H1 (cell line): ENCODE measurements at regions not wholly inside any gene's neighbourhood (a gene's known extent, or its start where the extent isn't known, plus 50 kb on each side); places are given as distances from the start of the nearest gene placed in this dataset.

Experiments
- CTCF ChIA-PET: fragments of 300-600 bp; sonication (Branson Sonifier 250); formaldehyde crosslinking; loops from one replicate; lab custom pipeline; 2021; ENCODE audit not compliant: partially characterized antibody; lab: Charles Lee
- POLR2A ChIA-PET: fragments of 300-600 bp; sonication (Branson Sonifier 250); formaldehyde crosslinking; loops from one replicate; lab custom pipeline; 2021; ENCODE audit warnings: inconsistent platforms; ENCODE audit not compliant: partially characterized antibody; lab: Charles Lee
- DNase-seq, 2 experiments: peaks; one replicate each; pipeline versions ENCODE4 v3.0.0 to v3.0.0-alpha.2; 2010 to 2022; ENCODE audit warnings: low spot score in 2 of 2, low read depth in 1 of 2, mixed read lengths in 1 of 2
- FAIRE-seq: peaks from 2 replicates; lab custom pipeline; 2011; peaks lifted over from hg19 to GRCh38; lab: Jason Lieb, UNC
- H2AFZ ChIP-seq: 2 replicates; pipeline ENCODE4 v1.8.1; 2012; ENCODE audit warnings: low read length, inconsistent platforms
- H2AK5ac ChIP-seq: 2 replicates; pipeline ENCODE4 v1.6.1; 2013; ENCODE audit warnings: low read depth, low read length
- H2BK120ac ChIP-seq: replicated peaks from 2 replicates; pipeline ENCODE3; 2013; ENCODE audit warnings: low read depth, low read length, inconsistent platforms
- H2BK12ac ChIP-seq: 2 replicates; pipeline ENCODE4 v1.6.1; 2013; ENCODE audit warnings: low read depth, low read length
- H2BK15ac ChIP-seq: 2 replicates; pipeline ENCODE4 v1.6.1; 2013; ENCODE audit warnings: low read length
- H2BK20ac ChIP-seq: 2 replicates; pipeline ENCODE4 v1.6.1; 2013; ENCODE audit warnings: low read length
- H2BK5ac ChIP-seq: 2 replicates; pipeline ENCODE4 v1.6.1; 2013; ENCODE audit warnings: low read depth, low read length
- H3K14ac ChIP-seq: 2 replicates; pipeline ENCODE4 v1.6.1; 2013; ENCODE audit warnings: inconsistent platforms; ENCODE audit not compliant: insufficient read length
- H3K18ac ChIP-seq: 2 replicates; pipeline ENCODE4 v1.6.1; 2013; ENCODE audit warnings: low read length; ENCODE audit errors: extremely low read depth
- H3K23ac ChIP-seq: 2 replicates; pipeline ENCODE4 v1.6.1; 2013; ENCODE audit warnings: inconsistent platforms; ENCODE audit not compliant: insufficient read length
- H3K23me2 ChIP-seq: 2 replicates; pipeline ENCODE4 v1.6.1; 2013; ENCODE audit warnings: low read depth, low read length
- H3K27ac ChIP-seq: 2 replicates; pipeline ENCODE4 v1.6.1; 2011; ENCODE audit warnings: low read depth, low read length, inconsistent platforms
- H3K27me3 ChIP-seq, 4 experiments: replicated peaks in 1 of 4; 1 replicate in 1 of 4; 2 replicates in 3 of 4; pipeline versions ENCODE4 v1.6.1 to v1.8.1; 2011 to 2013; ENCODE audit warnings: low read length in 3 of 4, mild to moderate bottlenecking in 3 of 4, inconsistent platforms in 2 of 4, mixed read lengths in 2 of 4, moderate library complexity in 1 of 4; ENCODE audit not compliant: control insufficient read depth in 3 of 4, insufficient read depth in 3 of 4; ENCODE audit errors: extremely low read depth in 1 of 4
- H3K36me3 ChIP-seq, 4 experiments: 2 replicates each; pipeline versions ENCODE4 v1.6.1 to v1.8.1; 2011 to 2013; ENCODE audit warnings: mild to moderate bottlenecking in 4 of 4, low read length in 3 of 4, moderate library complexity in 2 of 4, control low read depth in 1 of 4, inconsistent platforms in 1 of 4; ENCODE audit not compliant: insufficient read depth in 4 of 4, control insufficient read depth in 2 of 4
- H3K4ac ChIP-seq: replicated peaks from 2 replicates; pipeline ENCODE3; 2013; ENCODE audit warnings: low read length, low read depth, mixed read lengths, inconsistent platforms; ENCODE audit not compliant: insufficient read length
- H3K4me1 ChIP-seq, 4 experiments: replicated peaks in 1 of 4; 1 replicate in 1 of 4; 2 replicates in 3 of 4; pipeline versions ENCODE4 v1.6.1 to v1.8.1; 2011 to 2013; ENCODE audit warnings: low read length in 3 of 4, inconsistent platforms in 2 of 4, mixed read lengths in 1 of 4; ENCODE audit not compliant: insufficient read depth in 4 of 4, control insufficient read depth in 3 of 4
- H3K4me2 ChIP-seq, 2 experiments: 2 replicates each; pipeline versions ENCODE4 v1.6.1 to v1.8.1; 2011 to 2013; ENCODE audit warnings: low read depth in 2 of 2, low read length in 2 of 2, control low read depth in 1 of 2, inconsistent platforms in 1 of 2, mild to moderate bottlenecking in 1 of 2; ENCODE audit not compliant: insufficient read depth in 1 of 2
- H3K4me3 ChIP-seq, 4 experiments: fragments of 200-600, 300-600 bp in 1 of 4; sonication (generic), shearing (Covaris generic), sonication (Bioruptor Twin) in 1 of 4; 2 replicates each; pipeline versions ENCODE4 v1.5.1 to v1.8.1; 2011 to 2016; ENCODE audit warnings: low read length in 4 of 4, low read depth in 3 of 4, control low read depth in 2 of 4, inconsistent platforms in 2 of 4, mild to moderate bottlenecking in 2 of 4, mixed read lengths in 1 of 4, moderate library complexity in 1 of 4; ENCODE audit not compliant: insufficient read depth in 2 of 4; ENCODE audit errors: extremely low read depth in 1 of 4
- H3K56ac ChIP-seq: replicated peaks from 2 replicates; pipeline ENCODE3; 2013; ENCODE audit warnings: low read depth, mild to moderate bottlenecking, mixed read lengths, low read length, inconsistent platforms; ENCODE audit not compliant: insufficient read length
- H3K79me1 ChIP-seq: 2 replicates; pipeline ENCODE4 v1.6.1; 2013; ENCODE audit warnings: low read depth, low read length, control low read depth
- H3K79me2 ChIP-seq, 2 experiments: 2 replicates each; pipeline versions ENCODE4 v1.6.1 to v1.8.1; 2012 to 2013; ENCODE audit warnings: low read length in 2 of 2, mild to moderate bottlenecking in 2 of 2, inconsistent platforms in 1 of 2; ENCODE audit not compliant: insufficient read depth in 2 of 2, control insufficient read depth in 1 of 2
- H3K9ac ChIP-seq, 4 experiments: replicated peaks in 1 of 4; 1 replicate in 1 of 4; 2 replicates in 3 of 4; pipeline versions ENCODE4 v1.6.1 to v1.8.1; 2011 to 2013; ENCODE audit warnings: low read depth in 3 of 4, low read length in 3 of 4, control low read depth in 2 of 4, mild to moderate bottlenecking in 2 of 4, moderate library complexity in 2 of 4, inconsistent platforms in 1 of 4; ENCODE audit errors: extremely low read depth in 1 of 4
- H3K9me3 ChIP-seq, 2 experiments: 2 replicates each; pipeline versions ENCODE4 v1.6.1 to v1.8.1; 2012 to 2013; ENCODE audit warnings: mild to moderate bottlenecking in 2 of 2, moderate library complexity in 2 of 2, control low read depth in 1 of 2, inconsistent platforms in 1 of 2, low read depth in 1 of 2, low read length in 1 of 2, mixed read lengths in 1 of 2; ENCODE audit not compliant: insufficient read depth in 2 of 2
- H4K20me1 ChIP-seq, 2 experiments: replicated peaks in 1 of 2; 2 replicates each; pipeline versions ENCODE3 to v1.8.1; 2011 to 2013; ENCODE audit warnings: inconsistent platforms in 2 of 2, low read length in 2 of 2, mild to moderate bottlenecking in 1 of 2; ENCODE audit not compliant: insufficient read depth in 2 of 2, control insufficient read depth in 1 of 2
- H4K5ac ChIP-seq: 2 replicates; pipeline ENCODE4 v1.6.1; 2013; ENCODE audit warnings: low read length, low read depth, mixed read lengths, inconsistent platforms; ENCODE audit not compliant: insufficient read length
- H4K8ac ChIP-seq: 2 replicates; pipeline ENCODE4 v1.8.0; 2013; ENCODE audit warnings: mild to moderate bottlenecking, moderate library complexity, low read length, inconsistent platforms; ENCODE audit not compliant: insufficient read depth; ENCODE audit errors: extremely low read depth
- H4K91ac ChIP-seq: replicated peaks from 2 replicates; pipeline ENCODE3; 2013; ENCODE audit warnings: low read length, mixed read lengths, inconsistent platforms; ENCODE audit not compliant: insufficient read length
- ASH2L ChIP-seq: fragments of 200-600, 300-600 bp; sonication (generic); IDR thresholded peaks from one replicate; pipeline ENCODE4 v1.7.1; 2017; ENCODE audit warnings: low read length
- CEBPB ChIP-seq: IDR thresholded peaks from 2 replicates; pipeline ENCODE4 v1.6.1; 2012; ENCODE audit warnings: low read depth, low read length
- CHD1 ChIP-seq: IDR thresholded peaks from 2 replicates; pipeline ENCODE4 v1.6.1; 2012; ENCODE audit warnings: low read depth, low read length, improper control_type of control experiment
- EZH2 ChIP-seq: fragments of 200-600 bp; sonication (generic); IDR thresholded peaks from 2 replicates; pipeline ENCODE4 v1.7.1; 2012; ENCODE audit warnings: low read depth, mild to moderate bottlenecking, moderate library complexity, low read length, inconsistent platforms; ENCODE audit not compliant: severe bottlenecking
- HDAC2 ChIP-seq, 2 experiments: fragments of 300-600 bp in 1 of 2; sonication (generic) in 1 of 2; IDR thresholded peaks; 2 replicates each; pipeline ENCODE4 v1.6.1; 2011 to 2012; ENCODE audit warnings: low read depth in 2 of 2, low read length in 2 of 2, mild to moderate bottlenecking in 2 of 2, moderate library complexity in 2 of 2, borderline replicate concordance in 1 of 2, inconsistent platforms in 1 of 2
- HDAC6 ChIP-seq: IDR thresholded peaks from one replicate; pipeline ENCODE4 v1.7.1; 2012; ENCODE audit warnings: low read depth, mild to moderate bottlenecking, inconsistent platforms, low read length, moderate library complexity
- JUN ChIP-seq: IDR thresholded peaks from 2 replicates; pipeline ENCODE4 v1.6.1; 2011; ENCODE audit warnings: low read depth, mild to moderate bottlenecking, improper control_type of control experiment, low read length
- JUND ChIP-seq: IDR thresholded peaks from 2 replicates; pipeline ENCODE4 v1.6.1; 2011; ENCODE audit warnings: mild to moderate bottlenecking, improper control_type of control experiment, low read length
- TAF1 ChIP-seq: IDR thresholded peaks from 2 replicates; pipeline ENCODE4 v1.6.1; 2011; ENCODE audit warnings: mild to moderate bottlenecking, low read depth, low read length
- ZNF274 ChIP-seq: IDR thresholded peaks from 2 replicates; pipeline ENCODE4 v1.7.0; 2012; ENCODE audit warnings: low read length, borderline replicate concordance; ENCODE audit errors: extremely low read depth
- WGBS, 2 experiments: shearing (Covaris generic) in 1 of 2; methylation state at CpG; one replicate each; pipeline versions ENCODE4 v1.1.6 to v1.1.7; 2013 to 2015; ENCODE audit warnings: low lambda C conversion rate in 2 of 2, mixed read lengths in 2 of 2, inconsistent platforms in 1 of 2, low coverage in 1 of 2, missing lambda C conversion rate in 1 of 2; ENCODE audit not compliant: insufficient replicate concordance in 2 of 2, insufficient coverage in 1 of 2, insufficient read length in 1 of 2; ENCODE audit errors: extremely low coverage in 1 of 2, missing lambda C conversion rate in 1 of 2; 5-methylcytosine and 5-hydroxymethylcytosine counted together

DNA sequence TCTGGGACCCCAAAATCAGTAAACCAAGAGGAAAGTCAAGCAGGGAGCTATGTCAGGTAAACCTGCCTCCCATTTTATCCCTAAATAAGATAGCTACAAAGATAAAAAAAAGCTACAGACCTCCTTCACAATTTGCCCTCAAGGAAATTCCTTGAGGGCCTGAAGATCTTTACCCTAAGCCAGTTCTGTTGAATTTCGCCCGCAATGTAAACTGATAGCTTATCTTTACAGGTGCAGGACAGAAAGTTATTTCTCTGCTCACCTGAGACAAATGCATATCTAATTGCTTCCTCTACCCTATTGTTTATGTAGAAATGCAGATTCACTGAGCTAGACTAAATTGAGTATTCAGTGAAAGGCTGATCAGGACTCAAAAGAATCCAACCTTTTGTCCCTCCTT lies 153.4 kb upstream of the CHRM3 start:
- H2BK20ac ChIP-seq, result no peak overlapping the region
- no peak overlapping the region for H2BK120ac ChIP-seq
- DNase-seq (no peak), FAIRE-seq (no peak)
- no peaks in the 10 kb centered on the region for H3K9me3 ChIP-seq
- no peaks in the 10 kb centered on the region for H3K79me1 ChIP-seq
- no peaks in the 10 kb centered on the region for H3K79me2 ChIP-seq
- no peak for TF ChIP-seq HDAC2 (IDR thresholded peaks at IDR 0.05; ENCODE audit: borderline replicate concordance in 1 of 2, low read depth in 2 of 2, low read length in 2 of 2)
- TF ChIP-seq EZH2, result no peak
- TF ChIP-seq JUN, result no peak
- TF ChIP-seq ASH2L, result no peak
- TF ChIP-seq HDAC6, result no peak
- TF ChIP-seq TAF1, result no peak
- no peak for TF ChIP-seq CHD1
- no peak for TF ChIP-seq CEBPB
- no peak for TF ChIP-seq ZNF274
- no peak for TF ChIP-seq JUND
- no peaks in the 10 kb centered on the region for H3K23me2 ChIP-seq
- no peak overlapping the region for H3K4me3 ChIP-seq
- no peak overlapping the region for H4K5ac ChIP-seq
- H3K36me3 ChIP-seq, result no peaks in the 10 kb centered on the region
- 92% methylated on average over 2 of the region's 2 CpGs; no CpG with 5 or more reads in 1 of the 2 experiments for WGBS, 2 experiments
- H2AK5ac ChIP-seq, result no peak overlapping the region
- no peak overlapping the region for H3K56ac ChIP-seq
- H3K4me2 ChIP-seq, result no peak overlapping the region
- no peak overlapping the region for H2BK15ac ChIP-seq
- no peaks in the 10 kb centered on the region for H4K20me1 ChIP-seq
- no peak overlapping the region for H3K27ac ChIP-seq
- ChIA-PET CTCF (interaction anchor here (0.7 to 2.2 kb wide), 3 partner anchors 13 to 294 kb away, joined by 3 to 8 read pairs (median 3); no protein-coding TSS in a partner anchor), POLR2A (no interaction called here)
- no peak overlapping the region for H2BK5ac ChIP-seq
- H3K23ac ChIP-seq, result no peak overlapping the region
- H3K18ac ChIP-seq, result no peak overlapping the region
- no peak overlapping the region for H4K8ac ChIP-seq
- H3K4me1 ChIP-seq, result no peaks in the 10 kb centered on the region; a peak in 1 of 7 replicates
- no peak overlapping the region for H2AFZ ChIP-seq
- no peak overlapping the region for H3K14ac ChIP-seq
- H3K4ac ChIP-seq, result no peak overlapping the region
- no peaks in the 10 kb centered on the region for H3K27me3 ChIP-seq
- no peak overlapping the region for H3K9ac ChIP-seq
- H4K91ac ChIP-seq, result no peak overlapping the region
- no peak overlapping the region for H2BK12ac ChIP-seq
